ENCODE measurements at regions not wholly inside any gene's neighbourhood (a gene's known extent, or its start where the extent isn't known, plus 50 kb on each side); places are given as distances from the start of the nearest gene placed in this dataset.

DNA sequence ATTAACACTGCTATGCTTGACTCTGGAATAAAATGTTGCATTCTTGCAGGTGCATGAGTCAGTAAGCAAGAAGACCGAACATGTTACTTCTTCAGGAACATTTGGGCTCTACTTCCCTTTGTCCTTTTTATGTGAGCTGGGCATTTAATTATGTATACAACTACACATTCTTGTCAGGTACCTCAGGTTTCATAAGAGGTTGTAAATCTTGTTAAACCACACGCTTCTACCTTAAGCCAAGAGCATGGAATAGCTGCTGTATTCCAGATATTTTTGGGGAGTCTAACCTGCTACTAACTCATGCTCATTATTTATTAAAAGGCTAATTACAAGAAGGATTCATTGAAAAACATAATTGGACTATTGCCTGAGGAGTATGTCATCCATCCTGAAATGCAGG lies 414.2 kb upstream of the KLF6 start:
- TF ChIP-seq, protein P1, sequence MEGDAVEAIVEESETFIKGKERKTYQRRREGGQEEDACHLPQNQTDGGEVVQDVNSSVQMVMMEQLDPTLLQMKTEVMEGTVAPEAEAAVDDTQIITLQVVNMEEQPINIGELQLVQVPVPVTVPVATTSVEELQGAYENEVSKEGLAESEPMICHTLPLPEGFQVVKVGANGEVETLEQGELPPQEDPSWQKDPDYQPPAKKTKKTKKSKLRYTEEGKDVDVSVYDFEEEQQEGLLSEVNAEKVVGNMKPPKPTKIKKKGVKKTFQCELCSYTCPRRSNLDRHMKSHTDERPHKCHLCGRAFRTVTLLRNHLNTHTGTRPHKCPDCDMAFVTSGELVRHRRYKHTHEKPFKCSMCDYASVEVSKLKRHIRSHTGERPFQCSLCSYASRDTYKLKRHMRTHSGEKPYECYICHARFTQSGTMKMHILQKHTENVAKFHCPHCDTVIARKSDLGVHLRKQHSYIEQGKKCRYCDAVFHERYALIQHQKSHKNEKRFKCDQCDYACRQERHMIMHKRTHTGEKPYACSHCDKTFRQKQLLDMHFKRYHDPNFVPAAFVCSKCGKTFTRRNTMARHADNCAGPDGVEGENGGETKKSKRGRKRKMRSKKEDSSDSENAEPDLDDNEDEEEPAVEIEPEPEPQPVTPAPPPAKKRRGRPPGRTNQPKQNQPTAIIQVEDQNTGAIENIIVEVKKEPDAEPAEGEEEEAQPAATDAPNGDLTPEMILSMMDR (IDR thresholded peaks at IDR 0.05; ENCODE audit: low read depth, low read length, missing input control): no peak
- TF ChIP-seq ATF3 (IDR thresholded peaks at IDR 0.05) (no peak), GABPA (IDR thresholded peaks at IDR 0.05 in 1 of 2, conservative IDR thresholded peaks at IDR 0.05 in 1 of 2) (no peak), HNF4G (IDR thresholded peaks at IDR 0.05) (no peak), EGR1 (IDR thresholded peaks at IDR 0.05; ENCODE audit: low read depth in 2 of 2) (no peak), RXRA (IDR thresholded peaks at IDR 0.05) (no peak), SP1 (IDR thresholded peaks at IDR 0.05) (no peak), NR2F2 (IDR thresholded peaks at IDR 0.05) (no peak), YY1 (IDR thresholded peaks at IDR 0.05) (no peak), RAD21 (IDR thresholded peaks at IDR 0.05) (no peak)
- TF ChIP-seq, protein P2, sequence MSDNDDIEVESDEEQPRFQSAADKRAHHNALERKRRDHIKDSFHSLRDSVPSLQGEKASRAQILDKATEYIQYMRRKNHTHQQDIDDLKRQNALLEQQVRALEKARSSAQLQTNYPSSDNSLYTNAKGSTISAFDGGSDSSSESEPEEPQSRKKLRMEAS (IDR thresholded peaks at IDR 0.05): no peak
- TF ChIP-seq, protein P3, sequence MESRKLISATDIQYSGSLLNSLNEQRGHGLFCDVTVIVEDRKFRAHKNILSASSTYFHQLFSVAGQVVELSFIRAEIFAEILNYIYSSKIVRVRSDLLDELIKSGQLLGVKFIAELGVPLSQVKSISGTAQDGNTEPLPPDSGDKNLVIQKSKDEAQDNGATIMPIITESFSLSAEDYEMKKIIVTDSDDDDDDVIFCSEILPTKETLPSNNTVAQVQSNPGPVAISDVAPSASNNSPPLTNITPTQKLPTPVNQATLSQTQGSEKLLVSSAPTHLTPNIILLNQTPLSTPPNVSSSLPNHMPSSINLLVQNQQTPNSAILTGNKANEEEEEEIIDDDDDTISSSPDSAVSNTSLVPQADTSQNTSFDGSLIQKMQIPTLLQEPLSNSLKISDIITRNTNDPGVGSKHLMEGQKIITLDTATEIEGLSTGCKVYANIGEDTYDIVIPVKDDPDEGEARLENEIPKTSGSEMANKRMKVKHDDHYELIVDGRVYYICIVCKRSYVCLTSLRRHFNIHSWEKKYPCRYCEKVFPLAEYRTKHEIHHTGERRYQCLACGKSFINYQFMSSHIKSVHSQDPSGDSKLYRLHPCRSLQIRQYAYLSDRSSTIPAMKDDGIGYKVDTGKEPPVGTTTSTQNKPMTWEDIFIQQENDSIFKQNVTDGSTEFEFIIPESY (IDR thresholded peaks at IDR 0.05): no peak
- TF ChIP-seq, protein P4, sequence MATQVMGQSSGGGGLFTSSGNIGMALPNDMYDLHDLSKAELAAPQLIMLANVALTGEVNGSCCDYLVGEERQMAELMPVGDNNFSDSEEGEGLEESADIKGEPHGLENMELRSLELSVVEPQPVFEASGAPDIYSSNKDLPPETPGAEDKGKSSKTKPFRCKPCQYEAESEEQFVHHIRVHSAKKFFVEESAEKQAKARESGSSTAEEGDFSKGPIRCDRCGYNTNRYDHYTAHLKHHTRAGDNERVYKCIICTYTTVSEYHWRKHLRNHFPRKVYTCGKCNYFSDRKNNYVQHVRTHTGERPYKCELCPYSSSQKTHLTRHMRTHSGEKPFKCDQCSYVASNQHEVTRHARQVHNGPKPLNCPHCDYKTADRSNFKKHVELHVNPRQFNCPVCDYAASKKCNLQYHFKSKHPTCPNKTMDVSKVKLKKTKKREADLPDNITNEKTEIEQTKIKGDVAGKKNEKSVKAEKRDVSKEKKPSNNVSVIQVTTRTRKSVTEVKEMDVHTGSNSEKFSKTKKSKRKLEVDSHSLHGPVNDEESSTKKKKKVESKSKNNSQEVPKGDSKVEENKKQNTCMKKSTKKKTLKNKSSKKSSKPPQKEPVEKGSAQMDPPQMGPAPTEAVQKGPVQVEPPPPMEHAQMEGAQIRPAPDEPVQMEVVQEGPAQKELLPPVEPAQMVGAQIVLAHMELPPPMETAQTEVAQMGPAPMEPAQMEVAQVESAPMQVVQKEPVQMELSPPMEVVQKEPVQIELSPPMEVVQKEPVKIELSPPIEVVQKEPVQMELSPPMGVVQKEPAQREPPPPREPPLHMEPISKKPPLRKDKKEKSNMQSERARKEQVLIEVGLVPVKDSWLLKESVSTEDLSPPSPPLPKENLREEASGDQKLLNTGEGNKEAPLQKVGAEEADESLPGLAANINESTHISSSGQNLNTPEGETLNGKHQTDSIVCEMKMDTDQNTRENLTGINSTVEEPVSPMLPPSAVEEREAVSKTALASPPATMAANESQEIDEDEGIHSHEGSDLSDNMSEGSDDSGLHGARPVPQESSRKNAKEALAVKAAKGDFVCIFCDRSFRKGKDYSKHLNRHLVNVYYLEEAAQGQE (IDR thresholded peaks at IDR 0.05): no peak

Data from liver (tissue), 3 donors.